H1 (cell line): ENCODE measurements at regions not wholly inside any gene's neighbourhood (a gene's known extent, or its start where the extent isn't known, plus 50 kb on each side); places are given as distances from the start of the nearest gene placed in this dataset.

Experiments used
- CTCF ChIA-PET: fragments of 300-600 bp; sonication (Branson Sonifier 250); formaldehyde crosslinking; loops from one replicate; lab custom pipeline; 2021; ENCODE audit not compliant: partially characterized antibody; lab: Charles Lee
- POLR2A ChIA-PET: fragments of 300-600 bp; sonication (Branson Sonifier 250); formaldehyde crosslinking; loops from one replicate; lab custom pipeline; 2021; ENCODE audit warnings: inconsistent platforms; ENCODE audit not compliant: partially characterized antibody; lab: Charles Lee
- DNase-seq, 2 experiments: peaks; one replicate each; pipeline versions ENCODE4 v3.0.0 to v3.0.0-alpha.2; 2010 to 2022; ENCODE audit warnings: low spot score in 2 of 2, low read depth in 1 of 2, mixed read lengths in 1 of 2
- FAIRE-seq: peaks from 2 replicates; lab custom pipeline; 2011; peaks lifted over from hg19 to GRCh38; lab: Jason Lieb, UNC
- H2AFZ ChIP-seq: 2 replicates; pipeline ENCODE4 v1.8.1; 2012; ENCODE audit warnings: low read length, inconsistent platforms
- H2AK5ac ChIP-seq: 2 replicates; pipeline ENCODE4 v1.6.1; 2013; ENCODE audit warnings: low read depth, low read length
- H2BK120ac ChIP-seq: replicated peaks from 2 replicates; pipeline ENCODE3; 2013; ENCODE audit warnings: low read depth, low read length, inconsistent platforms
- H2BK12ac ChIP-seq: 2 replicates; pipeline ENCODE4 v1.6.1; 2013; ENCODE audit warnings: low read depth, low read length
- H2BK15ac ChIP-seq: 2 replicates; pipeline ENCODE4 v1.6.1; 2013; ENCODE audit warnings: low read length
- H2BK20ac ChIP-seq: 2 replicates; pipeline ENCODE4 v1.6.1; 2013; ENCODE audit warnings: low read length
- H2BK5ac ChIP-seq: 2 replicates; pipeline ENCODE4 v1.6.1; 2013; ENCODE audit warnings: low read depth, low read length
- H3K14ac ChIP-seq: 2 replicates; pipeline ENCODE4 v1.6.1; 2013; ENCODE audit warnings: inconsistent platforms; ENCODE audit not compliant: insufficient read length
- H3K18ac ChIP-seq: 2 replicates; pipeline ENCODE4 v1.6.1; 2013; ENCODE audit warnings: low read length; ENCODE audit errors: extremely low read depth
- H3K23ac ChIP-seq: 2 replicates; pipeline ENCODE4 v1.6.1; 2013; ENCODE audit warnings: inconsistent platforms; ENCODE audit not compliant: insufficient read length
- H3K23me2 ChIP-seq: 2 replicates; pipeline ENCODE4 v1.6.1; 2013; ENCODE audit warnings: low read depth, low read length
- H3K27ac ChIP-seq: 2 replicates; pipeline ENCODE4 v1.6.1; 2011; ENCODE audit warnings: low read depth, low read length, inconsistent platforms
- H3K27me3 ChIP-seq, 4 experiments: replicated peaks in 1 of 4; 1 replicate in 1 of 4; 2 replicates in 3 of 4; pipeline versions ENCODE4 v1.6.1 to v1.8.1; 2011 to 2013; ENCODE audit warnings: low read length in 3 of 4, mild to moderate bottlenecking in 3 of 4, inconsistent platforms in 2 of 4, mixed read lengths in 2 of 4, moderate library complexity in 1 of 4; ENCODE audit not compliant: control insufficient read depth in 3 of 4, insufficient read depth in 3 of 4; ENCODE audit errors: extremely low read depth in 1 of 4
- H3K36me3 ChIP-seq, 4 experiments: 2 replicates each; pipeline versions ENCODE4 v1.6.1 to v1.8.1; 2011 to 2013; ENCODE audit warnings: mild to moderate bottlenecking in 4 of 4, low read length in 3 of 4, moderate library complexity in 2 of 4, control low read depth in 1 of 4, inconsistent platforms in 1 of 4; ENCODE audit not compliant: insufficient read depth in 4 of 4, control insufficient read depth in 2 of 4
- H3K4ac ChIP-seq: replicated peaks from 2 replicates; pipeline ENCODE3; 2013; ENCODE audit warnings: low read length, low read depth, mixed read lengths, inconsistent platforms; ENCODE audit not compliant: insufficient read length
- H3K4me1 ChIP-seq, 4 experiments: replicated peaks in 1 of 4; 1 replicate in 1 of 4; 2 replicates in 3 of 4; pipeline versions ENCODE4 v1.6.1 to v1.8.1; 2011 to 2013; ENCODE audit warnings: low read length in 3 of 4, inconsistent platforms in 2 of 4, mixed read lengths in 1 of 4; ENCODE audit not compliant: insufficient read depth in 4 of 4, control insufficient read depth in 3 of 4
- H3K4me2 ChIP-seq, 2 experiments: 2 replicates each; pipeline versions ENCODE4 v1.6.1 to v1.8.1; 2011 to 2013; ENCODE audit warnings: low read depth in 2 of 2, low read length in 2 of 2, control low read depth in 1 of 2, inconsistent platforms in 1 of 2, mild to moderate bottlenecking in 1 of 2; ENCODE audit not compliant: insufficient read depth in 1 of 2
- H3K4me3 ChIP-seq, 4 experiments: fragments of 200-600, 300-600 bp in 1 of 4; sonication (generic), shearing (Covaris generic), sonication (Bioruptor Twin) in 1 of 4; 2 replicates each; pipeline versions ENCODE4 v1.5.1 to v1.8.1; 2011 to 2016; ENCODE audit warnings: low read length in 4 of 4, low read depth in 3 of 4, control low read depth in 2 of 4, inconsistent platforms in 2 of 4, mild to moderate bottlenecking in 2 of 4, mixed read lengths in 1 of 4, moderate library complexity in 1 of 4; ENCODE audit not compliant: insufficient read depth in 2 of 4; ENCODE audit errors: extremely low read depth in 1 of 4
- H3K56ac ChIP-seq: replicated peaks from 2 replicates; pipeline ENCODE3; 2013; ENCODE audit warnings: low read depth, mild to moderate bottlenecking, mixed read lengths, low read length, inconsistent platforms; ENCODE audit not compliant: insufficient read length
- H3K79me1 ChIP-seq: 2 replicates; pipeline ENCODE4 v1.6.1; 2013; ENCODE audit warnings: low read depth, low read length, control low read depth
- H3K79me2 ChIP-seq, 2 experiments: 2 replicates each; pipeline versions ENCODE4 v1.6.1 to v1.8.1; 2012 to 2013; ENCODE audit warnings: low read length in 2 of 2, mild to moderate bottlenecking in 2 of 2, inconsistent platforms in 1 of 2; ENCODE audit not compliant: insufficient read depth in 2 of 2, control insufficient read depth in 1 of 2
- H3K9ac ChIP-seq, 4 experiments: replicated peaks in 1 of 4; 1 replicate in 1 of 4; 2 replicates in 3 of 4; pipeline versions ENCODE4 v1.6.1 to v1.8.1; 2011 to 2013; ENCODE audit warnings: low read depth in 3 of 4, low read length in 3 of 4, control low read depth in 2 of 4, mild to moderate bottlenecking in 2 of 4, moderate library complexity in 2 of 4, inconsistent platforms in 1 of 4; ENCODE audit errors: extremely low read depth in 1 of 4
- H3K9me3 ChIP-seq, 2 experiments: 2 replicates each; pipeline versions ENCODE4 v1.6.1 to v1.8.1; 2012 to 2013; ENCODE audit warnings: mild to moderate bottlenecking in 2 of 2, moderate library complexity in 2 of 2, control low read depth in 1 of 2, inconsistent platforms in 1 of 2, low read depth in 1 of 2, low read length in 1 of 2, mixed read lengths in 1 of 2; ENCODE audit not compliant: insufficient read depth in 2 of 2
- H4K20me1 ChIP-seq, 2 experiments: replicated peaks in 1 of 2; 2 replicates each; pipeline versions ENCODE3 to v1.8.1; 2011 to 2013; ENCODE audit warnings: inconsistent platforms in 2 of 2, low read length in 2 of 2, mild to moderate bottlenecking in 1 of 2; ENCODE audit not compliant: insufficient read depth in 2 of 2, control insufficient read depth in 1 of 2
- H4K5ac ChIP-seq: 2 replicates; pipeline ENCODE4 v1.6.1; 2013; ENCODE audit warnings: low read length, low read depth, mixed read lengths, inconsistent platforms; ENCODE audit not compliant: insufficient read length
- H4K8ac ChIP-seq: 2 replicates; pipeline ENCODE4 v1.8.0; 2013; ENCODE audit warnings: mild to moderate bottlenecking, moderate library complexity, low read length, inconsistent platforms; ENCODE audit not compliant: insufficient read depth; ENCODE audit errors: extremely low read depth
- H4K91ac ChIP-seq: replicated peaks from 2 replicates; pipeline ENCODE3; 2013; ENCODE audit warnings: low read length, mixed read lengths, inconsistent platforms; ENCODE audit not compliant: insufficient read length
- BRCA1 ChIP-seq: IDR thresholded peaks from 2 replicates; pipeline ENCODE4 v1.6.1; 2012; ENCODE audit warnings: low read depth, low read length, improper control_type of control experiment
- CHD1 ChIP-seq: IDR thresholded peaks from 2 replicates; pipeline ENCODE4 v1.6.1; 2012; ENCODE audit warnings: low read depth, low read length, improper control_type of control experiment
- FOSL1 ChIP-seq: IDR thresholded peaks from 2 replicates; pipeline ENCODE4 v1.6.1; 2011; ENCODE audit warnings: mild to moderate bottlenecking, low read depth, low read length, moderate library complexity; ENCODE audit not compliant: insufficient read depth
- GABPA ChIP-seq: IDR thresholded peaks from 2 replicates; pipeline ENCODE4 v1.6.1; 2011; ENCODE audit warnings: mild to moderate bottlenecking, low read length, moderate library complexity, borderline replicate concordance; ENCODE audit not compliant: insufficient read depth
- HDAC2 ChIP-seq, 2 experiments: fragments of 300-600 bp in 1 of 2; sonication (generic) in 1 of 2; IDR thresholded peaks; 2 replicates each; pipeline ENCODE4 v1.6.1; 2011 to 2012; ENCODE audit warnings: low read depth in 2 of 2, low read length in 2 of 2, mild to moderate bottlenecking in 2 of 2, moderate library complexity in 2 of 2, borderline replicate concordance in 1 of 2, inconsistent platforms in 1 of 2
- JUN ChIP-seq: IDR thresholded peaks from 2 replicates; pipeline ENCODE4 v1.6.1; 2011; ENCODE audit warnings: low read depth, mild to moderate bottlenecking, improper control_type of control experiment, low read length
- MAFK ChIP-seq: IDR thresholded peaks from 2 replicates; pipeline ENCODE4 v1.6.1; 2012; ENCODE audit warnings: low read depth, mild to moderate bottlenecking, improper control_type of control experiment, low read length
- POLR2A ChIP-seq, 2 experiments: IDR thresholded peaks; 1 replicate in 1 of 2; 2 replicates in 1 of 2; pipeline ENCODE4 v1.6.1; 2011; ENCODE audit warnings: low read depth in 2 of 2, low read length in 2 of 2, mild to moderate bottlenecking in 2 of 2; ENCODE audit errors: control extremely low read depth in 1 of 2
- TBP ChIP-seq: IDR thresholded peaks from 2 replicates; pipeline ENCODE4 v1.6.1; 2011; ENCODE audit warnings: low read depth, low read length, improper control_type of control experiment
- ZNF274 ChIP-seq: IDR thresholded peaks from 2 replicates; pipeline ENCODE4 v1.7.0; 2012; ENCODE audit warnings: low read length, borderline replicate concordance; ENCODE audit errors: extremely low read depth
- WGBS, 2 experiments: shearing (Covaris generic) in 1 of 2; methylation state at CpG; one replicate each; pipeline versions ENCODE4 v1.1.6 to v1.1.7; 2013 to 2015; ENCODE audit warnings: low lambda C conversion rate in 2 of 2, mixed read lengths in 2 of 2, inconsistent platforms in 1 of 2, low coverage in 1 of 2, missing lambda C conversion rate in 1 of 2; ENCODE audit not compliant: insufficient replicate concordance in 2 of 2, insufficient coverage in 1 of 2, insufficient read length in 1 of 2; ENCODE audit errors: extremely low coverage in 1 of 2, missing lambda C conversion rate in 1 of 2; 5-methylcytosine and 5-hydroxymethylcytosine counted together
- TF ChIP-seq, protein P1 (sequence below): IDR thresholded peaks from 2 replicates; pipeline ENCODE4 v1.6.1; 2012; ENCODE audit warnings: inconsistent platforms
- TF ChIP-seq, protein P2 (sequence below): IDR thresholded peaks from 2 replicates; pipeline ENCODE4 v1.6.1; 2011; ENCODE audit warnings: low read length, improper control_type of control experiment

DNA sequence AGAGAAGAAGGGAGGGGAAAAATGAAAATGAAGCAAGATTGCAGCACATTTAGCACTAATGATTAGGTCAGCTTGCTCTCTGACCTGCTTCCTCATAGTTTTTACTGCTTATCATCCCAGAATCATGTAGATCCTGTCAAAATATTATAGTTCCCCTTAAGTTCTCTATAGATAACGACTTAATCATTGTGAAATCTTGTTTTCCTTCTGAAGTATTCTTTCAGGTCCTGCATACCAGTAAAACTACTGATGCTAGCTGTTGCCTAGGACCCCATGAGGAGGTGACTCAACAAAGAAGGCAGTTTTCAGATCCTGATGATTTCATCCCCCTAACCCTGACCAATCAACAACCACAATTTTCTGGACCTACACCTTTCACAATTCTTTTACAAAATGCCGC lies 1131.7 kb downstream of the SLITRK5 start:
- no peak overlapping the region for H3K4me3 ChIP-seq
- peak overlapping the region; percentile 72; the same call in 1 of the 2 replicates for H2AFZ ChIP-seq
- DNase-seq: no peak
- no peaks in the 10 kb centered on the region for H3K79me2 ChIP-seq
- H3K4me2 ChIP-seq: no peak overlapping the region
- WGBS, 2 experiments: 73% methylated on average over 2 of the region's 2 CpGs; no CpG with 5 or more reads in 1 of the 2 experiments
- H3K23ac ChIP-seq: no peak overlapping the region
- H2BK5ac ChIP-seq: no peak overlapping the region
- no peaks in the 10 kb centered on the region for H3K23me2 ChIP-seq
- H3K9me3 ChIP-seq: no peaks in the 10 kb centered on the region
- no peak overlapping the region for H3K4ac ChIP-seq
- H2BK12ac ChIP-seq: no peak overlapping the region
- H3K56ac ChIP-seq: no peak overlapping the region
- H2AK5ac ChIP-seq: no peak overlapping the region
- no peak overlapping the region for H4K8ac ChIP-seq
- H3K79me1 ChIP-seq: no peaks in the 10 kb centered on the region
- no peak overlapping the region for H3K27ac ChIP-seq
- H2BK15ac ChIP-seq: no peak overlapping the region
- no peak overlapping the region for H4K5ac ChIP-seq
- no peaks in the 10 kb centered on the region for H3K4me1 ChIP-seq
- no peaks in the 10 kb centered on the region for H4K20me1 ChIP-seq
- H2BK120ac ChIP-seq: no peak overlapping the region
- peak; percentile 28 for FAIRE-seq
- CTCF ChIA-PET: no interaction called here
- H4K91ac ChIP-seq: no peak overlapping the region
- H3K14ac ChIP-seq: no peak overlapping the region
- POLR2A ChIA-PET: no interaction called here
- H2BK20ac ChIP-seq: no peak overlapping the region
- no peaks in the 10 kb centered on the region for H3K36me3 ChIP-seq
- H3K27me3 ChIP-seq: no peaks in the 10 kb centered on the region
- no peak overlapping the region for H3K9ac ChIP-seq
- H3K18ac ChIP-seq: no peak overlapping the region
- TF ChIP-seq MAFK (no peak), FOSL1 (no peak), POLR2A (IDR thresholded peaks at IDR 0.05; ENCODE audit: control extremely low read depth in 1 of 2, low read depth in 2 of 2, low read length in 2 of 2) (no peak), TBP (no peak), CHD1 (no peak), HDAC2 (IDR thresholded peaks at IDR 0.05; ENCODE audit: borderline replicate concordance in 1 of 2, low read depth in 2 of 2, low read length in 2 of 2) (no peak), BRCA1 (no peak), JUN (no peak), GABPA (no peak), ZNF274 (no peak)
- TF ChIP-seq, protein P1, sequence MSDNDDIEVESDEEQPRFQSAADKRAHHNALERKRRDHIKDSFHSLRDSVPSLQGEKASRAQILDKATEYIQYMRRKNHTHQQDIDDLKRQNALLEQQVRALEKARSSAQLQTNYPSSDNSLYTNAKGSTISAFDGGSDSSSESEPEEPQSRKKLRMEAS: no peak
- TF ChIP-seq, protein P2, sequence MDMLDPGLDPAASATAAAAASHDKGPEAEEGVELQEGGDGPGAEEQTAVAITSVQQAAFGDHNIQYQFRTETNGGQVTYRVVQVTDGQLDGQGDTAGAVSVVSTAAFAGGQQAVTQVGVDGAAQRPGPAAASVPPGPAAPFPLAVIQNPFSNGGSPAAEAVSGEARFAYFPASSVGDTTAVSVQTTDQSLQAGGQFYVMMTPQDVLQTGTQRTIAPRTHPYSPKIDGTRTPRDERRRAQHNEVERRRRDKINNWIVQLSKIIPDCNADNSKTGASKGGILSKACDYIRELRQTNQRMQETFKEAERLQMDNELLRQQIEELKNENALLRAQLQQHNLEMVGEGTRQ: no peak
